Activated CD4-positive, alpha-beta memory T cell treated with anti-CD3 and anti-CD28 coated beads, Interleukin-2, amount 10 ng/mL, durations not matched to agents 7 days and 5 days (primary cell): ENCODE measurements at regions not wholly inside any gene's neighbourhood (a gene's known extent, or its start where the extent isn't known, plus 50 kb on each side); places are given as distances from the start of the nearest gene placed in this dataset.

Experiments
- CTCF ChIA-PET: fragments of 350-600 bp; sonication (Branson Sonifier 250); formaldehyde crosslinking; loops from one replicate; lab custom pipeline; 2021; ENCODE audit warnings: antibody characterized with exemption, inconsistent platforms; lab: Charles Lee
- POLR2A ChIA-PET: fragments of 350-600 bp; sonication (Branson Sonifier 250); formaldehyde crosslinking; loops from one replicate; lab custom pipeline; 2021; ENCODE audit warnings: antibody characterized with exemption; lab: Charles Lee
- DNase-seq: peaks from one replicate; pipeline ENCODE4 v3.0.0-alpha.2; 2020
- H3K27ac Mint-ChIP-seq: one replicate; pipeline ENCODE4 v1.8.0; 2021; ENCODE audit warnings: mild to moderate bottlenecking, mixed read lengths
- H3K27me3 Mint-ChIP-seq: one replicate; pipeline ENCODE4 v1.8.0; 2021; ENCODE audit warnings: mixed read lengths
- H3K36me3 Mint-ChIP-seq: one replicate; pipeline ENCODE4 v1.8.0; 2021; ENCODE audit warnings: low read depth, mixed read lengths
- H3K4me1 Mint-ChIP-seq: one replicate; pipeline ENCODE4 v1.8.0; 2021; ENCODE audit warnings: mixed read lengths
- H3K4me3 Mint-ChIP-seq: one replicate; pipeline ENCODE4 v1.8.0; 2021; ENCODE audit warnings: mild to moderate bottlenecking, mixed read lengths
- H3K9me3 Mint-ChIP-seq: one replicate; pipeline ENCODE4 v1.8.0; 2021; ENCODE audit warnings: mixed read lengths

DNA sequence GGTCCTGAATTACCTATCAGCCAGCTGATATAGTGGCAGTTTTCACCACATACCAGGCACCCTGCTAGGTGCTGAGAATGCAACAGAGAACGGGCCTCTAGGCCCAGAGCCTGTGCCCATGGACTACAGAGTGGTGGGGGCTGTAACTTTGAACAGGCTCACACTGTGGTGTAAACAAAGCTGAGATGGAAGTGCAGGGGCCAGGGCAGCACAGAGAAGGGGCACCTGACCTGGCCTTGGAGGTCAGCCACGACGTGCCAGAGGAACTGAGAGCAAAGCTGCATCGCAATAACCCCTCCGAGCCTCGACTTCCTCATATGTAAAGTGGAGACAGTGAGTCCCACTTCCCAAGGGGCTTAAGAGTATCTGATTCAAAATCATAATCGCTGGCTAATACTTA lies 105.8 kb downstream of the MAFB start:
- ChIA-PET CTCF (no interaction called here), POLR2A (no interaction called here)
- Mint-ChIP-seq H3K27me3 (no peaks in the 10 kb centered on the region), H3K9me3 (no peaks in the 10 kb centered on the region), H3K36me3 (no peaks in the 10 kb centered on the region), H3K4me3 (no peak overlapping the region), H3K27ac (no peak overlapping the region), H3K4me1 (no peaks in the 10 kb centered on the region)
- DNase-seq, result no peak

DNA sequence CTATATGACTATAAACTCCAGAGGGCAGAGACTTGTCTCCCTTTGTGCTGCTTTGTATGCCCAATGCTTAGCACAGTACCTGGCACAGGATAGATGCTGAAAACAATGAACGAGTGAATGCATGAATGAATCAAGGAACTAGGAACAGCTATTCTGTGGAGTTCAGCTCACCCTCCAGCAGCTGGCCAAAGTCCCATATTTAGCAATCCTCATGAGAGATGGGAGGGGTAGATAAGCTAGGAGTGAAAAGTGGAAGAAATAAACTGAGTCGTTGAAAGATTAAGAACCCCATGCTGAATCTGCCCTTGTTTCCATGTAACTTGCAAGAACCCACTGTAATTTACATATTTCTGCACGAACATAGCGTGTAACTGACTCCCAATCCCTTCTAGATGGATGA lies 106.5 kb downstream of the MAFB start:
- Mint-ChIP-seq H3K4me1 (no peaks in the 10 kb centered on the region), H3K36me3 (no peaks in the 10 kb centered on the region), H3K27ac (no peak overlapping the region), H3K27me3 (no peaks in the 10 kb centered on the region), H3K9me3 (no peaks in the 10 kb centered on the region), H3K4me3 (no peak overlapping the region)
- POLR2A ChIA-PET, result no interaction called here
- DNase-seq, result no peak
- CTCF ChIA-PET, result no interaction called here

DNA sequence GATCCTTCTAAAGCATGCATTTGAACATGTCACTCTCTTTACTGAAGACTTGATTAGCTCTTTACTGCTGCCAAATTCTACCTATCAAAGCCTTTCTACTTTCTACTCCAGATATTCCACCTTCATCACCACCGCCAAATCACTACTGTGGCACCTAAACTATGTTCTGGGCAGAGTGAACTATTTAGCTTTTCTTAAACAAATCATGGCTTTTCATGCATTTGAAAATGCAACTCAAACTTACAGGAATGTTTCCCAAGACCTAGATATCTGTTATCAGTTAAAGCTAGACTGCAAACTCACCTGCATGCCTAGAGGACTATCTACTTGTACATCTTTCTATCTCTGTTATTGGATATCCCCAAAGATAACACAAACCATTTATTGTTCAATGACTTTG lies 109.3 kb downstream of the MAFB start:
- H3K36me3 Mint-ChIP-seq, result no peaks in the 10 kb centered on the region
- no peaks in the 10 kb centered on the region for H3K9me3 Mint-ChIP-seq
- POLR2A ChIA-PET, result no interaction called here
- H3K27me3 Mint-ChIP-seq, result peaks cover 2% of the 10 kb centered on the region
- no peak for DNase-seq
- no peak overlapping the region for H3K4me3 Mint-ChIP-seq
- no peaks in the 10 kb centered on the region for H3K4me1 Mint-ChIP-seq
- CTCF ChIA-PET, result no interaction called here
- no peak overlapping the region for H3K27ac Mint-ChIP-seq

DNA sequence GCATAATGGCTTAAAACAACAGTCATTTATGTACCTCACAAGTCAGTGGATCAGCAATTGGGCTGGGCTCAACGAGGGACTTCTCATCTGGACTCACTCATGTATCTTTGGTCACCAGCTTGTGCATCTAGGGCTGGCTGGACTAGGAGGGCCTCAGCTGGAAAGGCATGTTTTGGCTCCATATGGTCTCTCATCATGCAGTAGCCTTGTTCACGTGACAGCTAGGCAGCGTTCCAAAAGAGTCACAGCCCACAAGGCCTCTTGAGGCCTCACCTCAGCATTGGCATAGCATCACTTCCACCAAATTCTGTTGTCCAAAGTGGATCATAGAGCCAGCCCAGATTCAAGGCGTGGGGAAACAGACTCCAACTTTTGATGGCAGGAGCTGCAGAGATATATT lies 110.1 kb downstream of the MAFB start:
- H3K4me3 Mint-ChIP-seq, result no peak overlapping the region
- peaks cover 2% of the 10 kb centered on the region for H3K27me3 Mint-ChIP-seq
- no peak overlapping the region for H3K27ac Mint-ChIP-seq
- H3K9me3 Mint-ChIP-seq, result no peaks in the 10 kb centered on the region
- no peaks in the 10 kb centered on the region for H3K4me1 Mint-ChIP-seq
- ChIA-PET CTCF (no interaction called here), POLR2A (no interaction called here)
- DNase-seq, result no peak
- H3K36me3 Mint-ChIP-seq, result no peaks in the 10 kb centered on the region

DNA sequence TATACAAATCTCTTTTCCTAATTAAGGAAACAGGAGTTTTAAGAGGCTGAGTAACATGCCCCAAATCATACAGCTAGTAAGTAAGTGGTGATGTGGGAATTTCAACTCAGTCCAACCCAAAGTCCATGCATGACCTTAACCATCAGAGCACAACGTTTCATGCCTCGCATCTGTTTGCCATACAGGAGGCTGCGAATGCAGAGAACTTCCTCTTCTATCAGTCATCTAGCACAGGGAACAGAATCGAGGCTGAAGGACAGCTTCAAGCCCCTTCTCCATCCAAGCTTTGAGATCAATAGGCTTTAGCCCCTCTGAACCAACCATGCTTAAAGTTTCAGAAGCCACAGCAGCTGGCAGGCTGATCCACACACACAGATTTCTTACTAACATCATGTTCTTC lies 113.2 kb downstream of the MAFB start:
- peaks cover 2% of the 10 kb centered on the region for H3K27me3 Mint-ChIP-seq
- POLR2A ChIA-PET, result no interaction called here
- no peak overlapping the region for H3K27ac Mint-ChIP-seq
- no peak for DNase-seq
- H3K36me3 Mint-ChIP-seq, result no peaks in the 10 kb centered on the region
- CTCF ChIA-PET, result no interaction called here
- H3K4me1 Mint-ChIP-seq, result no peaks in the 10 kb centered on the region
- H3K4me3 Mint-ChIP-seq, result no peak overlapping the region
- no peaks in the 10 kb centered on the region for H3K9me3 Mint-ChIP-seq

DNA sequence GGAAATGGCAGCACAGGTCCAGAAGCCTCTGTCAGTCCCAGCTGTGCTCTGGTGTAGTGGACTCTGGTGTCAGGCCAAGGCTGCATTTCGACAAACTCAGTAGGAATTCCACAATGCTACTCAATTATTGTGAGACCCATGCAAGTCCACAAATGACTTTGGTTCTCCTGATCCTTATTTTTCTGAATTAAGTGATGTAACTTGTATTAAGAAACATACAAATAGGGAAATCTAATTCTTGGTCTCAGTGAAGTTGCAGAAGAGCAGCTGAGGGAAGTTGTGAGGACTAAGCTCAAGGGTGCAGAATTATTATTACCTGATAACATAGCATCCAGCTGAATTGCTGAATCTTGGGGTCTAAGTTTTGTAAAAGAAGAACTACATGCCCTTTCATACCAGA lies 116.8 kb downstream of the MAFB start:
- POLR2A ChIA-PET, result no interaction called here
- Mint-ChIP-seq H3K4me3 (no peak overlapping the region), H3K27ac (no peak overlapping the region), H3K4me1 (no peaks in the 10 kb centered on the region), H3K27me3 (peaks cover 2% of the 10 kb centered on the region), H3K36me3 (no peaks in the 10 kb centered on the region), H3K9me3 (no peaks in the 10 kb centered on the region)
- CTCF ChIA-PET, result no interaction called here
- DNase-seq, result no peak

DNA sequence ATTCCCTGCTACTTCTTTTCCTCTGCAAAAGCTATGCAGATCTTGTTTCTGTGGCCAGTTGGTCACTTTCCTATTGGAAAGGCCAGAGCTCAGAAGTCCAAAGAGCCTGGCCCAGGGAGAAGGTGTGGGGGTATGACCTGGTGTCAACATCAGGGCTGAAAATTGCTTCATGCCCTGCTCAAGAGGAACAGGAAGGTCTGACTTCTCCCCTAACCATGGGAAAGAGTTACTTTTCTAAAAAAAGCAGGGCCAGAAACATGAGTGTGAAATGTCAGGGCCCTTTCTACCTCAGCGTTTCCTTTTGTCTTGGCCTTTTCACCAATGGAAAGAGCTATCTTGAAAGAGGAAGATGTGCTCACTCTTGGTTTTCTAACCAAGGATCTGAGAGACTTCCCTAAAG lies 117.4 kb downstream of the MAFB start:
- no peaks in the 10 kb centered on the region for H3K36me3 Mint-ChIP-seq
- H3K27ac Mint-ChIP-seq, result no peak overlapping the region
- H3K9me3 Mint-ChIP-seq, result no peaks in the 10 kb centered on the region
- no peak overlapping the region for H3K4me3 Mint-ChIP-seq
- peaks cover 2% of the 10 kb centered on the region for H3K27me3 Mint-ChIP-seq
- no peak for DNase-seq
- POLR2A ChIA-PET, result no interaction called here
- CTCF ChIA-PET, result no interaction called here
- H3K4me1 Mint-ChIP-seq, result no peaks in the 10 kb centered on the region

DNA sequence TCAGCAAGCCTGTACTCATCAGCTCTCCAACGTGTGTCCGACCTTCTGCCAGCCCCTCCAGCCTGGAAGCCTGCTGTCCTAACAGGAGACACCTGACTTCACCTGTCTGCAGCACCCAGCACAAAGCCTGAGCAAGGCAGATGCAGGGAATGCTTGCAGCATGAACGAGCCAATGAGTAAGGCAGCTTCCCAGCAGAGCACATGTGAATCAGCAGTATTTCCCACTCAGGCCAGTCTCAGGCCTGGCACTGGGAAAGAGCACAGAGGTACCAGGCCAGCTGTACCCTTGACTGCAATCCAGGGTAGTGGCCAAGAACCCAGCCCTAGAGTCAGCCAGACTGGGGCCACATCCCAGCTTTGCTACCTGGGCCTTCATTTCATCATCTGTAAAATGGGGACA lies 120.8 kb downstream of the MAFB start:
- H3K4me3 Mint-ChIP-seq, result no peak overlapping the region
- H3K4me1 Mint-ChIP-seq, result no peaks in the 10 kb centered on the region
- ChIA-PET POLR2A (no interaction called here), CTCF (no interaction called here)
- H3K27me3 Mint-ChIP-seq, result no peaks in the 10 kb centered on the region
- H3K27ac Mint-ChIP-seq, result no peak overlapping the region
- DNase-seq, result no peak
- H3K9me3 Mint-ChIP-seq, result no peaks in the 10 kb centered on the region
- no peaks in the 10 kb centered on the region for H3K36me3 Mint-ChIP-seq

DNA sequence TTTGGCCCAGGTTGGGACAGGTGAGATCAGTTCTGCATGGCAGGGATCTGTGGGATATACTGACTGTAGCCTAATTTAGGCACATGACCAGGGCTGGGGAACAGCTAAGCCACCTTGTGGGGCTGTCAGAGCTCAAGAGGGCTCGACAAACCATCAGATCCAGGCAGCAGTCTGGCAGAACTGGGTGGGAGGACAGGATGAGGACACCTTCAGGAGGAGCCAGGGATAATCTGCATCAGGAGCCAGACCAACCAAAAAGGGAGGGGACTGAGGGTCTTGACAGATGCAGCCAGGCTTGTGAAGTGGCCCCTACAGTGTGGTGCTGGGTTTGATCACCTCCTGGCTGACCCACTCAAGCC lies 123.4 kb downstream of the MAFB start:
- H3K36me3 Mint-ChIP-seq, result no peaks in the 10 kb centered on the region
- no peaks in the 10 kb centered on the region for H3K9me3 Mint-ChIP-seq
- no peak overlapping the region for H3K27ac Mint-ChIP-seq
- no peaks in the 10 kb centered on the region for H3K27me3 Mint-ChIP-seq
- H3K4me1 Mint-ChIP-seq, result no peaks in the 10 kb centered on the region
- no peak for DNase-seq
- POLR2A ChIA-PET, result no interaction called here
- H3K4me3 Mint-ChIP-seq, result no peak overlapping the region
- CTCF ChIA-PET, result no interaction called here

DNA sequence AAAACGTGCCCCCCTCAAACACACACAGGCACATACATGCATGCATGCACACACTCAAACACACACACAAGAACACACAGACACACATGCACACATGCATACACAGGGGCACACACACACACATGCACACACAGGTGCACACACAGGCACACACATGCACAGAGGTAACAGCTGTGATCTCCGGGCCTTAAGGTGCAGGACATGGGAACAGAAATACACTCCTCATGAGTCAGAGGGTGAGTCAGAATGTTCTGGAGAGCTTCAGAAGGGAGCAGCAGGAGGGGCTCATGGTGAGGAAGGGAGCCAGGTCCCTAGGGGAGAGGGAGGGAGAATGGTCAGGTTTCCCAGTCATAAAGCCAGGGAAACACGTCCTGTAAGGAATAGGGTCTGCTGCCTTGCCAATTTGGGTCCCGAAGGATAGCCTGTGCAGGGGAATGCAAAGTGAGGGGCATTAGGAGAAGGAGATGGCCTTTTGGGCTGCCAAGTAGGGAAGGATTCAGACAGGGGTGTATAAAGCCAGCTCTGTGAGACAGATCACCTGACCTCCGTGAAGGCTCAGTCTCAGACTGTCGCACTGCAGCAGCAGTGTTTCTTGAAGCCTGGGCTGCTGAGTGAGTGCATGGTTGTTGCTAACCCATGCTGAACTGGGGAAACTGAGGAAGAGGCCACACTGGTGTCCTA lies 123.9 kb downstream of the MAFB start:
- no peak for DNase-seq
- Mint-ChIP-seq H3K36me3 (no peaks in the 10 kb centered on the region), H3K4me3 (no peak overlapping the region), H3K4me1 (no peaks in the 10 kb centered on the region), H3K9me3 (no peaks in the 10 kb centered on the region), H3K27me3 (no peaks in the 10 kb centered on the region), H3K27ac (no peak overlapping the region)
- ChIA-PET POLR2A (no interaction called here), CTCF (no interaction called here)

DNA sequence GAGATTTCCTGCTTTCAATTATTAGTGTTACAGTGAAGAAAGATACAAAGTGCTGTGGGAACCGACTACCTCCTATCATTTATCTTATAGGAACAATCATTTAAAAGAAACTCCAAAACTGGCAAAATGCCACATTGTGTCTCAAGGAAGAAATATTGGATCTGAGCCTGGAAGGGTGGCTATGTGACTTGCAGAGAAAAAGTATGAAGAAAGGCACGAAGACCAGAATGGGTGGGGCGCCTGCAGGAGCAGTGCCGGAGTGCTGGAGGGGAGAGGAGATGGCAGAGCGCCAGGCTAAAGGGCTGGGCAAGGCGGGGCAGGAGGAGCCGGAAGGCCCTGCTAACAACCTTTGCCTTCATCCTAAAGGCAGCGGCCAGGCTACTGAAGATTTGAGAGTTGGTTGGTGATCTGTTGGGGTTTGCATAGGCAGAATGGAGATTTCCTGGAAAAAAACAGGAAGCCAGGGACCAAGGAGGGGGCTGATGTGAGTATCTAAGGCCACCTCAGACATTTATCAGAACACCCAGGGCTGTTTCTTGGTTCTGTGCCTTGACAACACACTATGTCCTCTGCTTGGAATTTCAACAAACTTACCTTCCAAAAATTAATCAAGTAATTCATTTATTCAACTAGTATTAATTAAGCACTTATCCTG lies 125.6 kb downstream of the MAFB start:
- no peak for DNase-seq
- H3K9me3 Mint-ChIP-seq, result no peaks in the 10 kb centered on the region
- peaks cover 4% of the 10 kb centered on the region for H3K27me3 Mint-ChIP-seq
- no peak overlapping the region for H3K4me3 Mint-ChIP-seq
- no peaks in the 10 kb centered on the region for H3K36me3 Mint-ChIP-seq
- H3K27ac Mint-ChIP-seq, result no peak overlapping the region
- ChIA-PET POLR2A (no interaction called here), CTCF (no interaction called here)
- H3K4me1 Mint-ChIP-seq, result no peaks in the 10 kb centered on the region

DNA sequence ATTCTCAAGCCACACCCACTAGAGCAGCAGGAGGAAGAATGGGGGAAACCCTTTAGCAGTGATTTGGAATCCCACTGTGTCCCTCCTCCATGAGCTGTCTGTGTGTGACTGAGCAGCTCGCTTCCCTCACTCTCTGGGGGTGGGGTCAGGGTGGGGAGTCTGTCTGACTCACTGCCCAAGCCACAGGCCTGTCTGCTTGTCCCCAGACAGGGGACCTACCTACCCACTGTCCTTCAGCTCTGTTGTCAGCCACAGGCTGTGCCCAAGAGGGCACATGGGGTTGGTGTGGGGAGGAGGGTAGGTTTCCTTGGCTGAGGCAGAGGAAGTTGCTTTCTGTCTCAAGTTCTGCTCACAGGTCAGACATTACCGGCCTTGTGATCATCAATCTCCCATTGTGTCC lies 127.0 kb downstream of the MAFB start:
- no peaks in the 10 kb centered on the region for H3K4me1 Mint-ChIP-seq
- ChIA-PET CTCF (no interaction called here), POLR2A (no interaction called here)
- no peak overlapping the region for H3K4me3 Mint-ChIP-seq
- H3K36me3 Mint-ChIP-seq, result no peaks in the 10 kb centered on the region
- no peak overlapping the region for H3K27ac Mint-ChIP-seq
- H3K9me3 Mint-ChIP-seq, result no peaks in the 10 kb centered on the region
- peaks cover 4% of the 10 kb centered on the region for H3K27me3 Mint-ChIP-seq
- no peak for DNase-seq

DNA sequence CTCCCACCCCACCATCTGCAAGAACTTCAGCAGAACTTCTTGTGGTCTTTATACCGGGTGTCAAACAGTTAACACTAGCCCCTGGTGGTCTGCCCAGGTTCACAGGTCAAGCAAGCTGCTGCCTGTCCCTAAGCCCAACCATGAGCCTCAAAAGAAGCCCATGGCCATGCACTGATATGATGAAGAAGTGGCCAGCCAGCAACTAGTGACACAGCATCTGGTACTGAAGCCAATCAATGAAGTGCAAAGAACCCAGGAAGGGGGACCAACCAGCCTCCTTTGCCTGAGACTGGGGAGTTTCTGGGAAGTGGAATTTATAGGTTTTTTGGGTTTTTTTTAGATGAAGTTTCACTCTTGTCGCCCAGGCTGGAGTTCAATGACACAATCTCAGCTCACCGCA lies 127.8 kb downstream of the MAFB start:
- H3K9me3 Mint-ChIP-seq, result no peaks in the 10 kb centered on the region

DNA sequence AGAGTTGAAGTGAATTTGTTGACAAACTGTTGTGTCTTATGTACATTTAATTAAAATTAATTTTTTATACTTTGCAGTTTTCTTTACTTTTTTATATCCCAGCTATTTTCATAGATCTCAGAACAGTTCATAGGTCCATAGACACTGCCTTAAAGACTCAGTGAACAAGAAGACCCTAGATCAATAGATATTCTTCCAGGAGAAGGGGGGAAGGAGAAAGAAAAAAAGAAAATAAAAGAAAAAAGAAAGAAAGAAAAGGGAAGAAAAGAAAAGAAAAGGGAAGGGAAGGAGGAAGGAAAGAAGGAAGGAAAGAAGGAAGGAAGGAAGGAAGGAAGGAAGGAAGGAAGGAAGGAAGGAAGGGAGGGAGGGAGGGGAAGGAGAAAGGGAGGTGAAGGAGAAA lies 130.8 kb downstream of the MAFB start:
- Mint-ChIP-seq H3K4me1 (no peaks in the 10 kb centered on the region), H3K27me3 (peaks cover 8% of the 10 kb centered on the region), H3K4me3 (no peak overlapping the region), H3K36me3 (no peaks in the 10 kb centered on the region), H3K9me3 (no peaks in the 10 kb centered on the region), H3K27ac (no peak overlapping the region)
- DNase-seq, result no peak
- ChIA-PET POLR2A (no interaction called here), CTCF (no interaction called here)

More for the DNA sequence above, 127.8 kb downstream of the MAFB start:
- ChIA-PET POLR2A (no interaction called here), CTCF (no interaction called here)
- Mint-ChIP-seq H3K4me1 (no peaks in the 10 kb centered on the region), H3K36me3 (no peaks in the 10 kb centered on the region), H3K27me3 (peaks cover 4% of the 10 kb centered on the region), H3K27ac (no peak overlapping the region), H3K4me3 (no peak overlapping the region)
- no peak for DNase-seq
